Cardiac septum (tissue), 1 donor: ENCODE measurements at regions not wholly inside any gene's neighbourhood (a gene's known extent, or its start where the extent isn't known, plus 50 kb on each side); places are given as distances from the start of the nearest gene placed in this dataset.
"Not testable (repeated sequence)": the region's sequence is repeated elsewhere in the genome, so short reads cannot be mapped to it uniquely, and the experiment has no call there.

Experiments
- DNase-seq: peaks from one replicate; pipeline ENCODE4 v3.0.0-alpha.2; 2020; ENCODE audit warnings: low spot score
- intact Hi-C: fragments of 100-400 bp; cut with DNase I; formaldehyde crosslinking; loops from one replicate; pipeline ENCODE4 v1.14.0; 2022
- donor health status: DM: no; HTN: no; CAD: no.

GRCh38 chr4:154977228-154977627 lies 196.2 kb downstream of the RBM46 start:
- DNase-seq, result no peak
- intact Hi-C loops, result no loop called here

- no peak for DNase-seq
- intact Hi-C loops, result loop anchor here (5.0 kb wide), 1 partner anchor 370 kb away; no protein-coding TSS in a partner anchor
Observed at GRCh38 chr4:154982187-154983047, 201.3 kb downstream of the RBM46 start.

GRCh38 chr4:154983714-154984113 lies 202.6 kb downstream of the RBM46 start:
- DNase-seq, result no peak
- intact Hi-C loops, result loop anchor here (5.0 kb wide), 1 partner anchor 369 kb away; no protein-coding TSS in a partner anchor

GRCh38 chr4:154984148-154984547 lies 203.1 kb downstream of the RBM46 start:
- DNase-seq, result no peak
- intact Hi-C loops, result loop anchor here (5.0 kb wide), 1 partner anchor 368 kb away; no protein-coding TSS in a partner anchor

GRCh38 chr4:154984616-154985015 lies 203.5 kb downstream of the RBM46 start:
- DNase-seq, result no peak
- intact Hi-C loops, result loop anchor here (5.0 kb wide), 1 partner anchor 368 kb away; no protein-coding TSS in a partner anchor

DNA sequence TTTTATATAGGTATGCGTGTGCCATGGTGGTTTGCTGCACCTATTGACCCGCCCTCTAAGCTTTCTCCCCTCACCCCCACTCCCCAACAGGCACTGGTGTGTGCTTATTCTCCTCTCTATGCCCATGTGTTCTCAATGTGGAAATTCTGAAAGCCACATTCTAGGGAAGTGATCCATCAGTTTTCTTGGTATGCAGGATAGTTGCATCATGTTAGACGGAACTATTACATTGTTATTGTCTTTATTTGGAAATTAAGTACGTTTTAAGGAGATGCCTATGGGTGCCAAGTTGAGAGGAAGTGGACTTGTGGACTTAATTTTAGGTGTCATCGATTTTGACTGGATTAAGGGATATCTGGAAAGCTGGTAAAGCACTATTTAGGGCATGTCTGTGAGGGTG lies 204.6 kb downstream of the RBM46 start:
- DNase-seq, result no peak
- intact Hi-C loops, result no loop called here

- no peak for DNase-seq
- intact Hi-C loops, result no loop called here
Observed at GRCh38 chr4:154988511-154988910, 207.4 kb downstream of the RBM46 start.

- DNase-seq, result no peak
- intact Hi-C loops, result no loop called here
Observed at GRCh38 chr4:154989511-154989910, 208.4 kb downstream of the RBM46 start.

DNA sequence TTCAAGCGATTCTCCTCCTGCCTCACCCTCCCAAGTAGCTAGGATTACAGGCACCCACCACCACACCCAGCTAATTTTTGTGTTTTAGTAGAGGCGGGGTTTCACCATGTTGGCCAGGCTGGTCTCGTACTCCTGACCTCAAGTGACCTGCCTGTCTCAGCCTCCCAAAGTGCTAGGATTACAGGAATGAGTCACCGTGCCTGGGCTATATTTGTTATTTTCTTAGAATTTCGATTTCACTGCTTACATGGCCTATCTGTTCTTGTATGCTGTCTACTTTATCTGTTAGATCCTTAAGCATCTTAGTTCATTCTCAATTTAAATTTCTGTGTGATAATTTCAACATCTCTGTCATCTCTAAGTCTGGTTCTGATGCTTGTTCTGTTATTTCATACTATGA lies 210.6 kb upstream of the NPY2R start:
- intact Hi-C loops, DNase-seq: not testable (repeated sequence)

DNA sequence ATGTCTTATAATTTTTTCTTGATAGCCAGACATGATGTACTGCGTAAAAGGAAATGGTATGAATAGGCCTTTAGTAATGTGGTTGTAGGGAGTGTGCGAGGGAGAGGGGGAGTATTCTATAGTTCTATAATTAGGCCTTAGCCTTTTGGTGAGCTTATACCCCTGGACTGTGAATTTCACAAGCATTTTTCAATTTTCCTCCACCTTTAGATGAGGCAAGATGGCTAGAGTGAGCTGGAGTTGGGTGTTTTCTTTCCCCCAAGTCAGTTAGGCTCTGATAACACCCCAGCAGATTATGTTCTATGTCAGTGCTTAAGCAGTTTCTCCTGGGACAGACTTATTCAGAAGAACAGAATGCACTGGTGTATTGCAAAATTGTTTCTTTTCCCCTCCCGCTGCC lies 210.2 kb upstream of the NPY2R start:
- intact Hi-C loops, result no loop called here
- no peak for DNase-seq

DNA sequence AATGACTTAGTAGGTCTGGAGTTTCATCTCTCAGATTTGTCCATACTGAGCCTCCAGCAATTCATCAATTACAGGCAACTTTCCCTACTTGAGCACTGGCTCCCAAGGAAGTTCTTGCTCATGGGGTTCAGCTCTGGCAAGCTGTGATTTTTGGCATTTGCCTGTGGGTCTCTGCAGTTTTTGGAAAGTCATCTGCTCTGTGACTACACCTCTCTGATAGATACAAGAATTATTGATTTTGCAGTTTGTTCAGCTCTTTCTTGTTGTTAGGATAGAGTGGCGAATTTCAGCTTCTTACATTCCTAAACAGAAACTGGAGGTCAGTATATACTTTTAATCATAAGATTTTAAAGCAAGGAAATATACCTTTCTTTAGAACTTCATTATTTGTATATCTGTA lies 209.7 kb upstream of the NPY2R start:
- intact Hi-C loops, result no loop called here
- DNase-seq, result no peak

DNA sequence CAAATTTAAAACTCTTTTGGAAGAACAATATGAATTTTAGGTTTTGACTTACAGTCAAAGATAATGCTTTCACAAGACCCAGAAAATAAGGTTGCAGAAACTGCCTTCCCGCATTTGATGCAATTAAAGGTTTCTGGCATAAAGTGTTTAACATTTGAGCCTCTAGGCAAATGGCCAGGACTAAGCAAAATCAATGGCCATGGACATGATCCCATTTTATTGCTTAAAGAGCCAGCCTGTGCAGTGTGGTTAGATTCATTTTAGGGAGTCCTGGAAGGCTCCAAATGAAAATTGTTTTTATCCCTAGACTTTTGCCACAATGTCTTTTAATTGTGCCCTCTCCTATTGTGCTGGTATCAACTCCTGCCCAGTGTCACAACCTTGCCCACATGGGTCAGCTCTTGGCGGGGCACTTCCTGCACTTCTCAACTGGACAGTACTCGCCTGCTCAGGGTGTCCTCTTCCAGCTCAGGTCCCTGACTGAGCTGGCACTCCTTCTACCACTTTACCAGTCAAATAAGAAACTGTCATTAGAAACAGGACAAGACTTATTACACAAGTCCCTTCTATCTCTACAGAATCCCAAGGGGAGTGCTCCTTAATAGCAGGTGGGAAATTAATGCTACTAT lies 208.4 kb upstream of the NPY2R start:
- intact Hi-C loops, result no loop called here
- no peak for DNase-seq

- intact Hi-C loops, result no loop called here
- DNase-seq, result no peak
Observed at GRCh38 chr4:155001251-155001650, 207.2 kb upstream of the NPY2R start.

DNA sequence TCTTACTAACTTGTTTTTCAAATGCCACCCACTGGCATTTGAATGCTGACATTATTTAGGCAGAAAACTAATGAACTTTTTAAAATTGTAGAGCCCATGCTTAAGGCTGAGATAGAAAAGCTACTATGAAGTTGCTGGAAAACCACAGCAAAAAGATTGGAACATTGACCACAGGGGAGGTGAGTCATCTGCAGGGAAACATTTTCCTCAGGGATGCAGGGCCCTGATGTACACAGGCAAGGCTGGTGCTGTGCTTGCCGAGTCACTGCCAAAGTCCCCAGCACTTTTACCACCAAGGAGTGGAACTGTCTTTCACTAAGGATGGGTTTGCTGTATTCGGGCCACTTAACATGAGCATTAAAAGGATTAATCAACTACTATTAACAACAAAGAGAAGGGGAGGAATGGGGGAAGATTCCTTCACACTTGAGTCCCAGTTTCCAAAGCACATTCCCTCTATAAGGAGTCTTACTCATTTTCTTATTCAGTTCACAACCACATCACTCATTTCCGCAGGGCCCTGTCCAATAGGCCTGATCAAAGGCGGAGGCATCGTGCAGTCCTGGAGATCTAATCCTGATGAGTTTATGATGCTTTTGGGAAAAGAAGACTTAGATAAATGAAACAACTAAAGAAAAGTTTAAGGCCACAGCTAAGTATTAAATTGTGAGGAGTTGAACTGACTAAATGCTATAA lies 202.9 kb upstream of the NPY2R start:
- DNase-seq, result no peak
- intact Hi-C loops, result no loop called here

- intact Hi-C loops, result no loop called here
- DNase-seq, result no peak
Observed at GRCh38 chr4:155007660-155008176, 200.7 kb upstream of the NPY2R start.

GRCh38 chr4:155008389-155008788 lies 200.0 kb upstream of the NPY2R start:
- intact Hi-C loops, result no loop called here
- DNase-seq, result no peak

DNA sequence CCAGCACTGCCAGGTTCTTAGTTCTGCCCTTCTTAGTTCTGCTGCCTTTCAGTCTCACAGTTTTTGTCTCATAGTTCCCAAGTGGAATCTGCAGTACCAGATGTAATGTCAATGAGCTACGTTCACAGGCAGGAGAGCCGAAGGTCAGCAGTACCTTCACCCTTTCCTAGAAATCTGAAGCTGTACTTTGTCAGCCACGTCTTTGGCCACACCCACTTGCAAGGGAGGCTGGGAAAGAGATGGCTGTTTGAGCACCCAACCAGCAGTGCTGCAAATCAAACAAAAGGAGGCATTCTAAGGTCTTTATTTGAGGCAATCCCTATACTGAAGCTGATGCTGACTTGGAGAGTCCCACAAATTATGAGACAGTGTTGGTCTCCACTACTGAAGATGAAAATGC lies 199.1 kb upstream of the NPY2R start:
- DNase-seq, result no peak
- intact Hi-C loops, result no loop called here

DNA sequence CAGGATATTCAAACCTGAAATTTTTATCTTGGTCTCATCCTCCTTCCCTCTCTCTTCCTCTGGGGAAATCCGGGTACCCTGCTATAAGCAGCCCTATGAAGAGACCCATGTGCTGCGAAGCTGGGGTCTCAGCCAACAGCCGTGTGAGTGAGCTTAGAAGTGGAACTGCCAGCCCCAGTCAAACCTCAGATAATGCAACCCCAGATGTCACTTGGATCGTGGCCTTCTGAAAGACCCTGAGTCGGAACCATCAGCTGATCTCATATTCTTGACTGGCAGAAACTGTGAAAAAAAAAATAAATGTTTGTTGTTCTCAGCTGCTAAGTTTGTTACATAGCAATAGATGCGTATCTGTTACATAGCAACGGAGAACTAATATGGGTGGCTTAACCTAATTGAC lies 198.1 kb upstream of the NPY2R start:
- intact Hi-C loops, result no loop called here
- no peak for DNase-seq

DNA sequence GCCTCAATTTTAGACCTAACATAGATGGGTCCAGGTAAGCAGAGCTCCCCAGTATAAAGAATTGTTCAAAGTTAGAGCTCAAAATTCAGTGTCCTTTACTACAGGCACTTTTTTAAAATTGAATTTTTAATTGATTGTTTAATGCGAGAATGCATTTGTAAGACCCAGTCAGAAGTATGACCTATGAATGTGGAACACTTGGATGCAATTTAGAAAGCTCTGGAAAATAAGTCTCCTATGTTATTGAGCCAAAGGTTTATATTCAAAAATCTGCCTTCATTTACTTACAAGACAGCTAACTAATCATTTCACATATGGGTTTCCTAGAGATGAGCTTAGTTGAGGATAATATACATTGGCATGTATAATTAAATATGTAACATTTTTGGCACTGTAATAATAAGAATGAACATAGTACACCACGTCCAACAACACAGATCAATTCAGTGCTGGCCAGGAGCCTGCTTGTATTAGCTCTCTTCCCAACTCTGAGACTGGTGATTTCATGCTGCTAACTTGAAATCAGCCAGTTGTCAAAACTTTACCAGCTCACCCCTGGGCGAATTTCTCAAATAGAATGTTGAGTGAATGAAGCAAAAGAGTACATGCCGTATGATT lies 197.2 kb upstream of the NPY2R start:
- no peak for DNase-seq
- intact Hi-C loops, result no loop called here

DNA sequence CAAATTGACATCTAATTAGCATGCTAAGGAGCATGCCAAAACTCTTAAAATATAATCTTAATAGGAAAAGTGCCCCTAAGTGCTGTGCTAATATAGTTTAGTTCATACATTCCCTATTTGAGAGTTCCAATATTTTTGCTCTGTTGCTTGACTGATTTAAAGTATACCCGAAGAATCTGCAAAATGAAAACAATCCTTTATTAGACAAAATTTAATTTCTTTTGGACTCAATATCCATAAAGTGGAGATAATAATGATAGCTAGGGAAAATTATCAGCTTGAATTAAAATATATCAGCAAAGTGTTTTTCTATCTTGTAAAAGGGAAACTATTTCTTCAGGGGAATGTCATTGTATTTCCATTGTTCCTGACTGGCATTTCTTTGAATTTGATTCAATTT lies 196.0 kb upstream of the NPY2R start:
- no peak for DNase-seq
- intact Hi-C loops, result no loop called here
